ENCODE measurements at regions not wholly inside any gene's neighbourhood (a gene's known extent, or its start where the extent isn't known, plus 50 kb on each side); places are given as distances from the start of the nearest gene placed in this dataset.

DNA sequence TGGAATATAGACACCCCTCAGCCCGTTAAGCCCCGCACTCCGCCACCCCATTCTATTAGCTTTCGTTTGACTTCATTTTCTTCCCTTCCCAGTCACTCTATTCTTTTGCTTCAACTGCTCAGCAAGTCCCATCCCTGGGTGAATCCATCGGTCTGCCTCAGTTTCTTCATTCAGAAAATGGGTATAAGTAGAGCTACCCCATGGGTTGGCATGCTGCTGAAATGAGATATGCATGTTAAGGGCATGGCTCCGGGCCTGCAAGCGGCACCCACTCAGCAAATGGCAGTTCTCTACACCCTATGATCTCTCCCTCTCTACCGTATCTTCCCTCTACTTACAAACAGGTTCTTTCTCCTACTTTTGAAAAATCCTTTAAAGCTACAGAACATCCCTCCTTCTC is 87.8 kb upstream of the IRF2BP2 start:
- H2AFZ ChIP-seq (ENCODE audit: low read depth, low read length) = no peak overlapping the region
- no peaks in the 10 kb centered on the region for H3K36me3 ChIP-seq (ENCODE audit: insufficient read depth, low read length)
- H3K79me2 ChIP-seq (replicated peaks; ENCODE audit: insufficient read depth, low read length) = no peaks in the 10 kb centered on the region
- H3K9ac ChIP-seq (ENCODE audit: low read length) = no peak overlapping the region
- TF ChIP-seq TAF1 (IDR thresholded peaks at IDR 0.05; ENCODE audit: low read depth) (no peak), RAD21 (conservative IDR thresholded peaks at IDR 0.05) (no peak), EP300 (conservative IDR thresholded peaks at IDR 0.05; ENCODE audit: poor library complexity, severe bottlenecking) (no peak), SMC3 (conservative IDR thresholded peaks at IDR 0.05; ENCODE audit: poor library complexity) (no peak), MXI1 (conservative IDR thresholded peaks at IDR 0.05; ENCODE audit: poor library complexity, severe bottlenecking) (no peak), POLR2AphosphoS5 (IDR thresholded peaks at IDR 0.05) (no peak), EZH2 (IDR thresholded peaks at IDR 0.05; ENCODE audit: borderline replicate concordance, insufficient read depth, low read length, poor library complexity, severe bottlenecking) (no peak)
- TF ChIP-seq, protein P1, sequence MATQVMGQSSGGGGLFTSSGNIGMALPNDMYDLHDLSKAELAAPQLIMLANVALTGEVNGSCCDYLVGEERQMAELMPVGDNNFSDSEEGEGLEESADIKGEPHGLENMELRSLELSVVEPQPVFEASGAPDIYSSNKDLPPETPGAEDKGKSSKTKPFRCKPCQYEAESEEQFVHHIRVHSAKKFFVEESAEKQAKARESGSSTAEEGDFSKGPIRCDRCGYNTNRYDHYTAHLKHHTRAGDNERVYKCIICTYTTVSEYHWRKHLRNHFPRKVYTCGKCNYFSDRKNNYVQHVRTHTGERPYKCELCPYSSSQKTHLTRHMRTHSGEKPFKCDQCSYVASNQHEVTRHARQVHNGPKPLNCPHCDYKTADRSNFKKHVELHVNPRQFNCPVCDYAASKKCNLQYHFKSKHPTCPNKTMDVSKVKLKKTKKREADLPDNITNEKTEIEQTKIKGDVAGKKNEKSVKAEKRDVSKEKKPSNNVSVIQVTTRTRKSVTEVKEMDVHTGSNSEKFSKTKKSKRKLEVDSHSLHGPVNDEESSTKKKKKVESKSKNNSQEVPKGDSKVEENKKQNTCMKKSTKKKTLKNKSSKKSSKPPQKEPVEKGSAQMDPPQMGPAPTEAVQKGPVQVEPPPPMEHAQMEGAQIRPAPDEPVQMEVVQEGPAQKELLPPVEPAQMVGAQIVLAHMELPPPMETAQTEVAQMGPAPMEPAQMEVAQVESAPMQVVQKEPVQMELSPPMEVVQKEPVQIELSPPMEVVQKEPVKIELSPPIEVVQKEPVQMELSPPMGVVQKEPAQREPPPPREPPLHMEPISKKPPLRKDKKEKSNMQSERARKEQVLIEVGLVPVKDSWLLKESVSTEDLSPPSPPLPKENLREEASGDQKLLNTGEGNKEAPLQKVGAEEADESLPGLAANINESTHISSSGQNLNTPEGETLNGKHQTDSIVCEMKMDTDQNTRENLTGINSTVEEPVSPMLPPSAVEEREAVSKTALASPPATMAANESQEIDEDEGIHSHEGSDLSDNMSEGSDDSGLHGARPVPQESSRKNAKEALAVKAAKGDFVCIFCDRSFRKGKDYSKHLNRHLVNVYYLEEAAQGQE (IDR thresholded peaks at IDR 0.05; ENCODE audit: borderline replicate concordance) = no peak
- H4K20me1 ChIP-seq (ENCODE audit: insufficient read depth) = no peaks in the 10 kb centered on the region
- no peak overlapping the region for H3K4me2 ChIP-seq (ENCODE audit: low read length)
- no peak overlapping the region for H3K4me3 ChIP-seq (ENCODE audit: low read length)
- no peaks in the 10 kb centered on the region for H3K9me2 ChIP-seq (ENCODE audit: insufficient read depth, low read length)
- H3K27me3 ChIP-seq (ENCODE audit: insufficient read depth, low read depth, low read length) = no peaks in the 10 kb centered on the region
- no peak overlapping the region for H3K27ac ChIP-seq (ENCODE audit: low read length)
- no peaks in the 10 kb centered on the region for H3F3A ChIP-seq (ENCODE audit: insufficient read depth, low read length, poor library complexity, severe bottlenecking)
- H3K9me3 ChIP-seq (ENCODE audit: low read length) = no peaks in the 10 kb centered on the region

DNA sequence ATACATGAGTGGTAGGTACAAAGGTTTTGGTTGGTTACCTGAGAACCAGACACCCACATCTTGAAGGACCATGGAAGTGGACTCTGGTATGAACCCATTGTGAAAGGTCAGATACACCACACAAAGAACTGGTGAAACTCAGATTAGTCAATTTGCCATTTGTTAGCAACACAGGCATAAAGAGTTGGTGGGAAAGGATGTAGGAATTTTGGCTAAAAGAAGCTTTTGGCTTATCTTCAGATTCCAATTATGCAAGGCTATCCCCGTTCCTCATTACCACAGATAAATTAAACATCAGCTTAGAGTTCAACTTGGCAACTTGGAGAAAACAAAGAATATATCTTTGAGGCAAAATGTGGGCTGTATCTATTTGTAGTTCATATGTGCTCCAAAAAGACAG is 87.0 kb upstream of the IRF2BP2 start:
- no peaks in the 10 kb centered on the region for H3K36me3 ChIP-seq (ENCODE audit: insufficient read depth, low read length)
- H2AFZ ChIP-seq (ENCODE audit: low read depth, low read length) = no peak overlapping the region
- no peak overlapping the region for H3K4me3 ChIP-seq (ENCODE audit: low read length)
- no peaks in the 10 kb centered on the region for H3K9me2 ChIP-seq (ENCODE audit: insufficient read depth, low read length)
- no peaks in the 10 kb centered on the region for H3K79me2 ChIP-seq (replicated peaks; ENCODE audit: insufficient read depth, low read length)
- TF ChIP-seq, protein P1 (IDR thresholded peaks at IDR 0.05; ENCODE audit: borderline replicate concordance) = no peak
- TF ChIP-seq EZH2 (IDR thresholded peaks at IDR 0.05; ENCODE audit: borderline replicate concordance, insufficient read depth, low read length, poor library complexity, severe bottlenecking) (no peak), EP300 (conservative IDR thresholded peaks at IDR 0.05; ENCODE audit: poor library complexity, severe bottlenecking) (no peak), SMC3 (conservative IDR thresholded peaks at IDR 0.05; ENCODE audit: poor library complexity) (no peak), POLR2AphosphoS5 (IDR thresholded peaks at IDR 0.05) (no peak), RAD21 (conservative IDR thresholded peaks at IDR 0.05) (no peak), TAF1 (IDR thresholded peaks at IDR 0.05; ENCODE audit: low read depth) (no peak), MXI1 (conservative IDR thresholded peaks at IDR 0.05; ENCODE audit: poor library complexity, severe bottlenecking) (no peak)
- TF ChIP-seq, protein P2, sequence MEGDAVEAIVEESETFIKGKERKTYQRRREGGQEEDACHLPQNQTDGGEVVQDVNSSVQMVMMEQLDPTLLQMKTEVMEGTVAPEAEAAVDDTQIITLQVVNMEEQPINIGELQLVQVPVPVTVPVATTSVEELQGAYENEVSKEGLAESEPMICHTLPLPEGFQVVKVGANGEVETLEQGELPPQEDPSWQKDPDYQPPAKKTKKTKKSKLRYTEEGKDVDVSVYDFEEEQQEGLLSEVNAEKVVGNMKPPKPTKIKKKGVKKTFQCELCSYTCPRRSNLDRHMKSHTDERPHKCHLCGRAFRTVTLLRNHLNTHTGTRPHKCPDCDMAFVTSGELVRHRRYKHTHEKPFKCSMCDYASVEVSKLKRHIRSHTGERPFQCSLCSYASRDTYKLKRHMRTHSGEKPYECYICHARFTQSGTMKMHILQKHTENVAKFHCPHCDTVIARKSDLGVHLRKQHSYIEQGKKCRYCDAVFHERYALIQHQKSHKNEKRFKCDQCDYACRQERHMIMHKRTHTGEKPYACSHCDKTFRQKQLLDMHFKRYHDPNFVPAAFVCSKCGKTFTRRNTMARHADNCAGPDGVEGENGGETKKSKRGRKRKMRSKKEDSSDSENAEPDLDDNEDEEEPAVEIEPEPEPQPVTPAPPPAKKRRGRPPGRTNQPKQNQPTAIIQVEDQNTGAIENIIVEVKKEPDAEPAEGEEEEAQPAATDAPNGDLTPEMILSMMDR (IDR thresholded peaks at IDR 0.05; ENCODE audit: poor library complexity, severe bottlenecking) = no peak
- no peaks in the 10 kb centered on the region for H4K20me1 ChIP-seq (ENCODE audit: insufficient read depth)
- H3K4me2 ChIP-seq (ENCODE audit: low read length) = no peak overlapping the region
- no peaks in the 10 kb centered on the region for H3F3A ChIP-seq (ENCODE audit: insufficient read depth, low read length, poor library complexity, severe bottlenecking)
- no peaks in the 10 kb centered on the region for H3K27me3 ChIP-seq (ENCODE audit: insufficient read depth, low read depth, low read length)
- no peak overlapping the region for H3K27ac ChIP-seq (ENCODE audit: low read length)
- no peaks in the 10 kb centered on the region for H3K9me3 ChIP-seq (ENCODE audit: low read length)
- H3K9ac ChIP-seq (ENCODE audit: low read length) = no peak overlapping the region

All from neural cell (in vitro differentiated cells).